Hypothalamus (tissue), 51 donors: ENCODE measurements at regions not wholly inside any gene's neighbourhood (a gene's known extent, or its start where the extent isn't known, plus 50 kb on each side); places are given as distances from the start of the nearest gene placed in this dataset.
"Not testable (repeated sequence)": the region's sequence is repeated elsewhere in the genome, so short reads cannot be mapped to it uniquely, and the experiment has no call there.

Source experiments
- DNase-seq, 51 donors: peaks; one replicate each; lab custom pipeline; 2025; lab: John Stamatoyannopoulos, UW

GRCh38 chr7:12826079-12826478 lies 138.6 kb downstream of the ARL4A start:
- DNase-seq: no peak

GRCh38 chr7:12827219-12827821 lies 139.9 kb downstream of the ARL4A start:
- DNase-seq: no peak

- DNase-seq: no peak
Observed at GRCh38 chr7:12827920-12828319, 140.5 kb downstream of the ARL4A start.

GRCh38 chr7:12831024-12831423 lies 143.6 kb downstream of the ARL4A start:
- no peak for DNase-seq

GRCh38 chr7:12833829-12834228 lies 146.4 kb downstream of the ARL4A start:
- no peak for DNase-seq

GRCh38 chr7:12834782-12835181 lies 147.3 kb downstream of the ARL4A start:
- DNase-seq: no peak

GRCh38 chr7:12839508-12840153 lies 152.2 kb downstream of the ARL4A start:
- DNase-seq: no peak

- DNase-seq: not testable (repeated sequence)
Observed at GRCh38 chr7:12844732-12845131, 157.3 kb downstream of the ARL4A start.

GRCh38 chr7:12847001-12847400 lies 159.6 kb downstream of the ARL4A start:
- no peak for DNase-seq

- no peak for DNase-seq
Observed at GRCh38 chr7:12851142-12851541, 163.7 kb downstream of the ARL4A start.

GRCh38 chr7:12851841-12852240 lies 164.4 kb downstream of the ARL4A start:
- DNase-seq: no peak

GRCh38 chr7:12855036-12855435 lies 167.6 kb downstream of the ARL4A start:
- no peak for DNase-seq

- DNase-seq: no peak
Observed at GRCh38 chr7:12859761-12860160, 172.3 kb downstream of the ARL4A start.

GRCh38 chr7:12861070-12861469 lies 173.6 kb downstream of the ARL4A start:
- DNase-seq: no peak

- no peak for DNase-seq
Observed at GRCh38 chr7:12862146-12862545, 174.7 kb downstream of the ARL4A start.

- DNase-seq: no peak
Observed at GRCh38 chr7:12864470-12865046, 177.1 kb downstream of the ARL4A start.

GRCh38 chr7:12865593-12865992 lies 178.2 kb downstream of the ARL4A start:
- DNase-seq: no peak

GRCh38 chr7:12866207-12866606 lies 178.8 kb downstream of the ARL4A start:
- no peak for DNase-seq

GRCh38 chr7:12868027-12868426 lies 180.6 kb downstream of the ARL4A start:
- DNase-seq: no peak

GRCh38 chr7:12870219-12870618 lies 182.8 kb downstream of the ARL4A start:
- no peak for DNase-seq

- DNase-seq: no peak
Observed at GRCh38 chr7:12872487-12872886, 185.1 kb downstream of the ARL4A start.

GRCh38 chr7:12873571-12873970 lies 186.1 kb downstream of the ARL4A start:
- no peak for DNase-seq
